Superior temporal gyrus (tissue), 1 donor: ENCODE measurements at regions not wholly inside any gene's neighbourhood (a gene's known extent, or its start where the extent isn't known, plus 50 kb on each side); places are given as distances from the start of the nearest gene placed in this dataset.

Experiments used
- DNase-seq: peaks from one replicate; pipeline ENCODE4 v3.0.0-alpha.2; 2016; ENCODE audit errors: extremely low spot score

GRCh38 chr2:223519471-223519870, 82.7 kb downstream of the SCG2 start:
- DNase-seq, result no peak

DNA sequence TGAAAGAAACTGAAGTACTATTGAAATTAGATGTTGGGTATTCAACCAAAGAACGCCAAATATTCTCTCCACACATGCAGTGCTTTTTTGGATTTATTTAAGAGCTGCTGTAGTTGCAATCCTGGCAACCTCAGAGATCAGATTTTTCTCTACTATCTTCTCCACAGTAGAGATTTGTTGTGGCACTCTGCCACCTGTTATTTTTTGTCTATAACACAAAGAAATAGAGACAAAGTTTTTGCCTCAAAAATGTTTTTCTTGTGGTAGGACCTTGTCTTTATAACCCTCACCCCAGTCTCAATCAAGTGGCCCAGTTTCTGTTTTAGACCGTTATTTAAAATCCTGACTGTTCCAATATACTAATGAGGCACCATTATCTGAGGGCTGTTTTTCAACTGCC, 79.4 kb downstream of the SCG2 start:
- DNase-seq, result no peak

GRCh38 chr2:223523551-223524001, 78.6 kb downstream of the SCG2 start:
- DNase-seq, result no peak

DNA sequence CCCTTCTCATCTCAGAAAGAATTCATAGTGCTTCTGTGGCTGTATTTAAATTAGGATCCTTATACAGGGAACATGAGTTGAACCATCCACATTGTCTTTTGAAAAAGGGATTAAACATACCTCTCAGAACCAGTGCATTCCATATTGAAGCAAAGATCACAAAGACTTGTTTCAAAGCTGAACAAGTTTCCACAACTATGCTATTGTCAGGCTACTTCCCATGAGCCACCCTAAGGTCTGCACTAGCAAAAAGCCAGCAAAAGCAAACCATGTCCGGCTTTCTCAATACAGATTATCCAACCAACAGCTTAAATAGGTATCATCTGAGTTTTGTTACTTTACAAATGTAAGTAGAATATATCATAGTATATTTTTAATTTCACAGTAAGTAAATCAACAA, 78.1 kb downstream of the SCG2 start:
- DNase-seq, result no peak

GRCh38 chr2:223526106-223526505, 76.1 kb downstream of the SCG2 start:
- no peak for DNase-seq

DNA sequence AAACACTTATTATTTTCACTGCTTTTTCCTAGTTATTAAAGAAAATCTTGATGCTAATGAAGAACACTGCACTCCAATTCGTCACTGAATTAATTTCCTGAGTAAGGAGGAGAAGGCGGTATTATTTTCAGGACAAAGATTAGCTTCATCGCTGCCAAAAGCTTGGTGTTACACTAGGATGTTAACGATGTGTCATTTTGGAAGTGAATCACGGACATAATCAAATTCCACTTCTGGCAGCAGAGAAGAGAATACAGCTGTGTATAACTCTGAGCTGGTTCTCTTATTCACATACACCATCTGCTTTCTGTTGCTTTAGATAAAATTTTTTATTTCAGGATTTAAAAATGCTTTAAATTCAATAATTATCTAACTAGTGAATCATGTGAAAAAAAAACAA, 74.1 kb downstream of the SCG2 start:
- DNase-seq, result peak; percentile 67

DNA sequence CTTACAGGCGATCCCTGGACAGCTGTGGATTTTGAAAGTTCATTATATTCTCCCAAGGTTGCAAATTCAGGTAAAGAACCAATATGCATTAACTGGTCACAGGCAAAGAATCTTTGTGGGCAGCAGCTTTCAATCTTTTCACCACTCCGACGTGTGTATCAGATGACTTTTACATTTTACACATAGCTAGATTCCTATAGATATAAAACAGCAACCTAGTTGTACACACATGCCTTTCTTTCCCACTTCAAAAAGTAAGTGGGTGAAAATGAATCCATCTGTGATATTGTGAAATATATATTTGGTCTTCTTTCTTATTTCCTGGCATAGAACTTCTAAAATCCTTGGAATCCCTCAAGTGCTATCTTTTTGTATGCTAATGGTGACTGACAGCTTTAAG, 72.5 kb downstream of the SCG2 start:
- no peak for DNase-seq

DNA sequence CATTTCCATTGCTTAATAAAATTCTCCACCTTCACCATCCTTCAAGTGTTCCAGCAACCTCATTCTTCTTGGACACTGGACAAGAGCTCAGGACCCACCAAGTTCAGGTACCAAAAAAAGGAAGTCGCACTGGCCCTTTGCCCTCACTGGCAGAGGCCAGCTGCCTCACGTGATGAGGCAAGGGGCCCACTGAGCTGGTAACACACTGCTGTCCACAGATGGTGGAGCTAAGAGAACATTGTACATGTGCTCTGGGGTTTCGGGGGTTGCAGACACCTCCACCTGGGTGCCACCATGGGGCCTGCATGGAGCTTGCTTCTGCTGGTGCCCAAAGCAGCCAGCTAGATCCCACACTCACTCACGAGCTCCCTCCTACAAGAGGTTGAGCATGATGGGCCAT, 71.3 kb downstream of the SCG2 start:
- no peak for DNase-seq

DNA sequence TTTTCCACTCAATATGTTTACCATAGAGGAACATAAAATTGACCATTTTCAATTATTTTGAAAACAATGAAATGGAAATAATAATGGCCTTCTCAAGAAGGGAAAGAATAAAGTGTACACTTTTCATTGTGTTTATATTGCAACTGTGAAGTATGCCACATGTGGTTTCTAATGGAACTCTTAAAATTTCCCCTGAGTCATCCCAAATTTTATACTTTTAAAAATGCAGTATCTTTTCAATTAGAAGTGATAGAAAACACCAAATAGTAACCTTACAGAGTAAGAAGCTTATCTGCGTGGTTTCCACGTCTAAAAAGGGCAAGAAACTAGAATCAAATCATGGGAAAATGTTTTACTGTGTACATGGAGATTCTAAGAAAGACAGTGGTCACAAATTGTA, 70.0 kb downstream of the SCG2 start:
- DNase-seq, result no peak

GRCh38 chr2:223532712-223533111, 69.4 kb downstream of the SCG2 start:
- no peak for DNase-seq

GRCh38 chr2:223536546-223536945, 65.6 kb downstream of the SCG2 start:
- DNase-seq, result no peak

DNA sequence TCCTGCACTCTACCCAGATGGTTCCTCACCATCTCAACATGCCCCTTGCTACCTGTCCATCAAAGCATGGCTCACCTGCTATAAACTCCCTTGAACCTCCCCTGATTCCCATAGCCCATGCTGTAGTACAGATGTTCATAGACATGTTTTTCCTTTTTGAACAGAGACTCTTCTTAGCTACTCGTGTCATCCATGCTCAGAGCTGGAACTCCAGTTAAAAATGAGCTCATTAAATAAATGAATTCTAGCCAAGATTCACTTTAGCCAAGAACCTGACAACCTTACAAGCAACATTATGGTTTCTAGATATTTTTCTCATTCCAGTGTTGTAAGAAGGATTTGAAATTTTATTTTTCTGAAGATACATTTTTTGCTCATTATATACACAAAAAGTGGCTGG, 65.0 kb downstream of the SCG2 start:
- no peak for DNase-seq

GRCh38 chr2:223537651-223538601, 64.2 kb downstream of the SCG2 start:
- no peak for DNase-seq

DNA sequence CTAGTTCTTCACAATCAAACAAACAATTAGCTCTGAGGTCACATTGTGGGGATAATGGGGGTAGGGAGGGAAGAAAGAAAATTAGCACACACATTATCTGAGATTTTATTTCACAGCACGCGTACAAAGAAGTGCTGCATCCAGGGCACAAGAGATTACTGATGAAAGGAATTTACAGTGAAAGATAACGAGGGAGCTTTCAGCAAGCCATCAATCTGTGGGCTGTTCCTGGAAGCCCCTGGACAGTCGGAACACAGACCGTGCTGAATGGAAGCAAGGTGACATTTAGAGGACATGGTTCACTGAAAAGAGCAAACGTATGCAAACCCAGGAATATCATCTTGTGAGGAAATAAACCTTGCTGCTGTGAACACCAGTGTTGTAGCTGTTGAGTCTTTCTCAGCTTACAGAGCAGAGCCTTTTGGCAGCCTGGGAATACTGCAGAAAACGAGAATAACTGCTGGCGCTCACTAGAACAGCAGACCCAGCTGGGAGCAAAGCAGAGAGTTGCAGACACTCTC, 63.2 kb downstream of the SCG2 start:
- DNase-seq, result peak; percentile 61

- DNase-seq, result no peak
Measured at GRCh38 chr2:223541546-223541945, 60.6 kb downstream of the SCG2 start.

- no peak for DNase-seq
Measured at GRCh38 chr2:223542501-223542900, 59.7 kb downstream of the SCG2 start.

DNA sequence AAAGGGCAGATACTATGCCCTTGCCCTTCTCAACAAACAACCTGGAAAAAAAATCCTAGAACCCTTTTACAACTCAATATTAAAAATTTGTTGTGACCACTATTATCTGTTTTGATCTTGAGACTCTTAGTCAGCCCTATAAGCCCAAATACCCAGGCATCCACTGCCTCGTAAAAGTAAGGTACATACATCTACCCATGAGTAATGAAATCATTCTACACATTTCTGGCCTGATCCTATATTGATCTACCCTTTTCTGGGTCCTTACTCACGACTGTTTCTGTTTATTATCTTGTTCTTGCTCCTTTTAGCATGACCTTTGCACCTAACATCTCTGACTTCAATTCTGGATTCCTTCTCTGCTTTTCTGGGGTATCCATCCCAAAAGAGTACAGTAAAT, 56.8 kb downstream of the SCG2 start:
- DNase-seq, result no peak

- DNase-seq, result no peak
Measured at GRCh38 chr2:223545830-223546229, 56.3 kb downstream of the SCG2 start.
